GM21423 (cell line): ENCODE measurements at regions not wholly inside any gene's neighbourhood (a gene's known extent, or its start where the extent isn't known, plus 50 kb on each side); places are given as distances from the start of the nearest gene placed in this dataset.

ENCODE experiments used
- ATAC-seq: cut with Tn5 transposase; IDR thresholded peaks from one replicate; pipeline ENCODE4 v1.9.1; 2021; ENCODE audit warnings: mild to moderate bottlenecking, moderate library complexity; ENCODE audit not compliant: unreplicated experiment

DNA sequence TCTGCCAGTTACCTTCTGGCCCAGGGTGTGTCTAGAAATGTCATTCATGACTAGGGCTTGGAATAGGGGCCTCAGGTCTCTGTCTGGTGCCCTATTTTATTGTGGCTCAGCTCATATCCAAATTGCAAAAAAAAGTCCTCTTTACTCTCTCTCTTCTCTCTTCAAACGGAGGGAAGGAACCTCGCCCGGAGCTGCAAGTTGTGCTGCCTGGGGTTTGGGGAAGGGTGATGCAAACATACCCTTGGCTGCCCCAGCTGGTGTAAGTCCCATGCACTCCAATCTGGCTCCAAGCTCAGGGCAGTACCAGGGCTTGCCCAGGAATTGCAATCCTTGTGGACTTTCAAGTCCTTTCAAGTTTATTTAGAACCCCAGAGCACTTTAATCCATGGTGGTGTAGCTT, 549.6 kb downstream of the PCDH17 start:
- ATAC-seq = no peak

DNA sequence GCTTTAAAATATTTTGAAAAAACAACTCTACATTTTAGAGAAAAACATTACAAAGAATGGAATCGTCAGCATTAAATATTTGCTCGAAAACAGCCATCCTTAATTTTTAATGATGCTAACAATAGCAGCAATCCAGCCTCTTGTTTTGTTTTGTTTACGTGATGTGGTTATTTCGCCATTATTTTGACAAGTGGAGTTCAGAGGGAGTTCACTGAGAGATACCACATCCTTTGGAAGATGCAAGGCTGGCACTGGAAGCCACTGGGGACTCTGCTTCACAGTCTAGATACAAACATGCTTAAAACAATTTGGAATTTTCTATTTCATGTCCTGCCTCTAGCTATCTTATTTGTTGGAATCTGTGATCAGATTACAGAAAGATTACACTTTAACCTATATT, 556.3 kb downstream of the PCDH17 start:
- ATAC-seq = no peak

DNA sequence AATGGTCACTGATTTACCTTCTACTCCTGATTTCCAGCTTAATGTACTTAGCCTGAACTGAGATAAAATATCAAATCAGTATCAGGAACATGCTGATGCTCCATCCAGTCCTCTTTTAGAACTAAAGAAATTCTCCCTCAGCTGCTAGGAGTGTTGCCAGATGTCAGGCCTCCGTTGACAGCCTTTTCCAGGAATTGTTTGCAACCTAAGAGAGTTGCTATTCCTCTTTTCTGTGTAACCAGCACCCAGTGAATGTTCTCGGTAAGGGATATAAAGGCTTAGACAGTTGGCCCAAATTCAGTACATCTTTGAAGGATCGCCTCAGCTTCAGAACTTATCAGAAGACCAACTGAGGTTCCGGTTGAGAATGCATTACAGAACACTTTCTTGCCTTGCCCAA, 559.0 kb downstream of the PCDH17 start:
- ATAC-seq = no peak

DNA sequence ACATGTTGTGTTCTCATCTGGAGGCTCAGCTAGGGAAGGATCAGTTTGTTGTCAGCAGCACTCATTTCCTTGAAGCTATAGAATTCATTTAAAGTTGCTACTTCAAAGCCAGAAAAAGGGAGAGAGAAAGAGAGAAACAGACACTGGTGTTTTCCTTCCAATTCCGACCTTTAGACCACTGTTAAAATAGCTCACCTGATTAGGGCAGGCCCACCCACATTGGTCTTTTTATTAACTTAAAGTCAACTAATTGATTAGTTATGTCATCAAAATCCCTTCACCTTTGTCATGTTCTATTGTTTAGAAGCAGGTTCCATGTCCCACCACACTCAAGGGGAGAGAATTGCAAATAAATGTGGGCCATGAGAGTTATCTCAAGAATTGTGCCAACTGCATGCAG, 560.2 kb downstream of the PCDH17 start:
- ATAC-seq = no peak

DNA sequence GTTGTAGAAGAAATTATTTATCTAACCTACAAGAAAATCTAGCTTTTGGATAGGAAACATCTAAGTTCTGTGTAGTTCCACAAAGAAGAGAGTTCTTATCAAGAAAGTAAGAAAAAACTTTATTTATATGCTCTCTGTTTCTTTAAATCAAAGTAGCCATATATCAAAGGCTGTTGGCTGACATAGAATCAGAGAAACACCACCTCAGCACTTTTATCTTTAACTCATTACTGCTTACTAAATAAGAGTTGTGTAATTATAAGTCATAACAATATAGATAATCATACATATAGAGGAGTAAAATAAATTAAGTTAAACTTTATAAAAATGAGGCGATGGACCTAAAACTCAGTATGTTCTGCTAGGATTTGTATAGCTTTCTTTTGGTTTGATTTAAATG, 570.6 kb downstream of the PCDH17 start:
- ATAC-seq = no peak

DNA sequence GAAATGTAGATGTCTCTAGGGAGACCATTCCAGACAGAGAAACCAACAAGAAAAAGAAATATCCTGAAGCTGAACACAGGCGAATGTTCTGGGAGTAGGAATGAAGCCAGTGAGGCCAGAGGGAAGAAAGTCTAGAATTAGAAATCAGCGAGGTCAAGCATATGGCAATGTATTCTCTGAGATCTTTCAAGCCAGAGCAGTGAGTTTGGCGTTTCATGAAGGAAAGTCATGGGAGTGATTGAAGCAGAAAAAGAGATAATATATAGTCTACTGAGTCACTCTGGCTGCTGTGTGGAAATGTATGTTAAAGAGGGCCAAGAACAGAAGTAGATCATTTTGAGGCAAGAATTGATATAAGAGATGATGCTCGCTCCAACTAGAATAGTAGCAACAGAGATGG, 576.0 kb downstream of the PCDH17 start:
- no peak for ATAC-seq

DNA sequence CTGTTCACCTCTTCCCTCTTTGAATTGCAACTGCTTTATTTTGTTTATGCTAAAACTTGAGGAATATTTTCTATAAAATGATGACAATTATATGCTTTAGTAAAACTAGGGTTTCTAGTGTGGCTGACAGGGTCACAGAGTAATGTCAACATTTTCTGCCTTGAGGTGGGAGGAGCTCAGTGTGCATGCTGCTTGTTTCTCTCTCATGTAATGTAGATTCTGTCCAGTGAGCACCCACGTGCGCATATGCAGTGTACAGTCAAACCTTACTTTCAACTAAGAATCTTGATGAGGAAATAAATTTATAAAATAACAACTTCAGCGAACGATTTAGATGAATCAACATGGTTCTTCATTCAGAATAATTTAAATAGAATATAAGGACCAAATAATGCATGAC, 603.9 kb downstream of the PCDH17 start:
- ATAC-seq = no peak

DNA sequence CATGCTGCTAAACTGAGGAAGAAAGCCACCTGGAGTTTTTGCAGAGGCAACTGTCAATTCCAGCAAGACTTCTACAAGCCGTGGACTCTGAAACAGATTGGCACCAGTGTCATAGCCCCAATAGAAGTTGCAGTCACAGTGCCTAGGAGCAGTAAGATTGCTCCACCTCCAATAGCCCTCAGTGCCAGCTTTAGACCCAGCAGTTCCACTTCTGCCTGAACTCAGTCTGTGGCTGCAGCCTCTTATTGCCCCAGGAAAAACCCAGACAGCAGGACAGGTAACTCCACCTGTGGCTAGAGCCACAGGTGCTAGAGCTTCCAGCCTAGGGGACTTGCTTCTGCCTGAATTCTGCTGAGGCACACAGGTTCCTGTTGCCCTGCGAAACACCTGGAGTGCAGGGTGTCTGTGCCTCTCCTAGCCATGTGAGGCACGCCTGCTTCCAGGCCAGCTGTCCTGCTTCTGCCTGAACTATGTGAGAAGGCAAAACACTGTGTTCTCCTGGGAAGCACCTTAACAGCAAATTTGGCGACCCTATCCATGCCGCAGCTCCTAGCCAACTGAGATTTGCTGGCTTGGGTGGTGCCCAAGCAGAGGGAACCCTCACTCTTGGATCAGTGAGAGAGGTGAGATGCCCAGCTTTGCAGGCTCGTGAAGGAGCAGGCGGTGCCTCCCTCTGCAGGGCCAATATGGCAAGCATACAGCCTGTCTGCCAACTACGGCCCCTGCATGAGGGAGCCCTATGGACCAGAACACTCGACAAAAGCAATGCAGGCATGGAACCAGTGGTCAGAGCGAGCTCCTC, 607.6 kb downstream of the PCDH17 start:
- no peak for ATAC-seq

DNA sequence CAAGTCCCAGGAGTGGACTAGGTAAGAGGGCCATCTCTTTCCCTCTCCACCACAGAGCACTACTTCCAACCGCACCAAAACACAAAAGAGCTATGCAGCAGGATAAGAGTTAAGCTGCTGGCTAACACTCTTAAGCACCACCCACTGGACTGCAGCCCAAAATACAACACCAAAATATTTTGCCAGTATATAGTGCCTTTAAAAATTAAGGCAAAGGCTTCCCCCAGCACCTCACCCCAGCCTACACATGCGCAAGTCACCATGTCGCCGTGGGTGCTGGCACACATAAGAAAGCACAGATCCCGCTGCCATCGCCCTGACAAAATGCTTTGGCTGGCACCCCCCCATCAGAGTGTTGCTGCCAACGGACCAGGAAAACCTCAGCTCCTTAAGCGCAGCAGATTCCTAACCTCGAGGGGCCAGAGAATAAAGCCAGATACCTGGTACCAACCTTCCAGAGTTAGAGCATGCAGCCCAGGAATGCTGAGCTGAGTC, 608.3 kb downstream of the PCDH17 start:
- no peak for ATAC-seq

DNA sequence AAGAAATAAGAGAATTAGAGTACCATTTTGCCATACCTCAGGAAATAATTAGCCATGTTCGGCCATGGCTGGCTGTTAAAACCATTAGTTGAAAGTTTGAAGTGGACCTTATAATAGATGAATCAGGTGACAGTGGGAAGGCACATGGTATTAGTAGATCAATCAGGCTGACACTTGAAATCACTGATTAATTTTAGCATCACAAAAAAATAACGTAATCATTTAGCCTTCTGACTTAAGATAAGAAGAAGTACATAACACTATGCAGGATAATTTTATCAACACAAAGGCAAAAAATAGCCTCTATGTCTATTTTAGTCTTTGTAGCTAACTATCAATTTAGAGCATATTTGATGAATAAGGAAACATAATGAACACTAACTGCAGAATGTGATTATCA, 615.5 kb downstream of the PCDH17 start:
- no peak for ATAC-seq

DNA sequence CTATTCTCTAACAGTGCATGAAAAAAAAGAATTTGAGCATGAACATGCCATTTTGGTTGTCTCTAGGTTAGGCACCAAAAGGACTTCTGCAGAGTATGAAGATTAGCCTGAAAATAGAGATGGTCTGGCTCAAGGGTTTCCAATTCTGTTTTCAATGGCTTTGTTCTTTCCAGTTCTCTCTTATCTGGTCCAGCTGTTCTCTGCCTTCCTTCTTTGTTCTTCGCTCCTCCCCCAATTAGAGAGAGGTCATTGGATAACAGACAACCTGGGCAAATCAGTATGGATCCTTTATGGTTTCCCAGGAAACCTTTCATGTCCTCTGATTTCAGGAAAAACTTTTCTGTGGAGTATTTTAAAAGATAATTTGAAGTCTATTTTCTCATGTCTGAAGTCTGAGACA, 623.4 kb downstream of the PCDH17 start:
- ATAC-seq = no peak

DNA sequence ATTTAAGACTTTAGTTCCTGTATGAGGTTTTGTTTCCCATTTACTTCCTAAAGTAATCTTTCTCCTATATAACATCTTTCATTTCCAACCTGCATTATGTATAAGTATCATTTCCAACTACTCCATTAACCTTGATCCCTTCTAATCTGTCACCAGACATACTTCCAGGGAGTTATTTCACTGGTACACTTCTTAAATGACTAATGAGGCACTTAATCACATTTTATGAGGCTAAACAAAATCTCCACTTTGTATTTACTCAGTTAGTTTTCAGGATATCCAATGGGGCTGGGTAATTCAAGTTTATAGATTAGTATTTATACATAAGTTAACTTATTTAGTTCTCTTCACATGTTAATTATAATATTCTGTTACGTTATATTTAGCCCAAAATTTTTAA, 634.7 kb downstream of the PCDH17 start:
- ATAC-seq = no peak

DNA sequence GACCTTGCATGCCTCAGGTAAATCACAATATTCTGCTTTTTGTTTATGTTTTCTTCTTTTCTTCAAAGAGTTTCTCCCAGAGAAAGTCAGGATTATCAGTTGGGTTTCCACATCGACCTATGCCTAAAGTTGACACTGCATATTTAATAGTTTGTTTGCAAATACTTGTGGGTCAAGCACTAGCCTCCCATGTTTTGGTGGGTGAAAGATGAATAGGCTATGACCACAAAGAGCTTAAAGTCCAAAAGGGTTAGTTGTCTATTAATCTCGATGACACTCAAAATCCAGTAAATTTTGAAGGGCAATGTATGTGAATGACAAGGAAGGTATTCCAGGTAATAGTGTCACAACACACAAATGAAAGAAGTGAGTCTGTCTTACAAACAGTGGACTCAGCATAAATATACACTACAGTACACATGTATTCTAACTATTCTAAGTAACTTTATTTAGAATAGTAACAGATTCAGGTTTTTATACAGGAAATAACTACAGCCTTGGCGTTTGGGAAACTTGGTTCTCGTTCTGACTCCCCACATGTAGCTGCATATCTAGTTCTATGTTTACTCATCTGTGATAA, 667.1 kb downstream of the PCDH17 start:
- no peak for ATAC-seq

DNA sequence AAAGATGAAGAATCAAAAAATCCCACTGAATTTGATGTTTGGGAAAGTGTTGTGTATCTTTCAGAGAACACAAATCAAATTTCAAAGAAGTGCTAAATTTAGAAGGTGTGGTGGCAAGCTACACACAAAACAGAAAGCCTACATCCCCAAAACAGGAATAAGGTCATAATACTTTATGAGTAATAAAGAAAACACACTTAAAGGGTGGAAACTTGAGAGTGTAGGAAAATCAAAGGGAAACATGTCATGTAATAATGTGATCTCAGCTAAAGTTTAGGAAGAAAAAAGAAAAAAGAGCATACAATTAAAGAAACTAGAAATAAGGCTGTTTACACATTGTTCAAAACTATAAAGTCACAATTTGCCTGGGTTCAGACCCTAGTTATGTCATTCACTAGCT, 668.7 kb downstream of the PCDH17 start:
- ATAC-seq = no peak

DNA sequence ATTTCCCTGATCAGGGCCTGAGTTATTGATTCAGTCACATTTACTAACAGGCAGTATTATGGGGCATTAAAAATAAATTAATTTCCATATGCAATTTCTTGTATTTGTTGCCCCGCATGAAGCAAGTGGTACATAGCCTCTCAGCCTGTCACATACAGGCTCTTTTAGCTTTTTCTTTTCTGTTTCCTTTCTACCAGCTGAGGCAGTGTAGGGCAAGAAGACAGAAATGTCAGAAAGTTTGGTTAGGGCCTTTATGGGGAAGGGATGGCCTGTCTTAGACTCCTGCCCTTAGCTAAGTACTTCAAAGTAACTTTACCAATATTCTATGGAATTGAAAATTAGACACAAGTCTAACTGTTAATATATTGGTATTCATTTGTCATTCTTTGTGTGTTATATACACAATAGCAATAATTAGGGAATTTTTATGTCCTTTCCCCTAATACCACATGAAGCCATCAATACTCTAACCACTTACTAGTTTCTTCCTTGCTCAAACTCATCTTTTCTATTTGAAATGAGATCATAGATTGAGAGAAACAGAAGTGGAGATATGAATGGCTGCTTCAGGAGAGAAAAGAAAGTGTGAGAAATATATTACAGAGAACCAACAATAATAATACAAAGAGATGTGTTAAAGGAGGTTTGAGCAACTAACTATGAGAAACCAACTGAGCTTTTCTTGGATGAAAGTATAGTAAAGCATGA, 669.6 kb downstream of the PCDH17 start:
- no peak for ATAC-seq

DNA sequence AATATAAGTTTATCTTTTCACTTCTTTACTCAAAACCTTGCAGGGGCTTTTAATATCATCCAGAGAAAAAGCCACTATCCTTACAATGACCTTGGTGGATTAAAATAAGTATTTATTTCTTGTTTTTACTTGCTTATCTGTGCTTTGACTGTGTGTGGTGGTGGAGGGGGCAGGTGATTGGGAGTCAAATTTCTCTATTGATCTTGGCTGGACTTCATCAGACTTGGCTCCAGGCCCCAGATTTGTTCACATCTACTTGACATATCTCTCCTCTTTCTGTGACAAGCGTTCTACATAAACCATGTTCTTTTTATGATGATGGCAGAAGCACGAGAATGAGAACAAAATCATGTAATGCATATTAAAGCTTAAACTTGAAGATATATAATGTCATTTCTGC, 670.8 kb downstream of the PCDH17 start:
- no peak for ATAC-seq

DNA sequence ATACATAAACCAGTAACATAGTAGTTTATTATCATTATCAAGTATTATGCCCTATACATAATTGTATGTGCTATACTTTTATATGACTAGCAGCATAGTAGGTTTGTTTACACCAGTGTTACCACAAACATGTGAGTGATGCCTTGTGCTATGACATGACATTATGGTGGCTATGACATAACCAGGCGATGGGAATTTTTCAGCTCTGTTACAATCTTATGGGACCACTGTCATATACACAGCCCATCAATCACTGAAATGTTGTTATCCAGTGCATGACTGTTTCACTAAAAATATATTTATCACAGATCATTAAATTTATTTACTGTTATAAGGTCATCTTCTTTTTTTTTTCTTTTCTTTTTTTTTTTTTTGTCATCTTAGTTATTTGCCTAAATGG, 674.5 kb downstream of the PCDH17 start:
- ATAC-seq = no peak

DNA sequence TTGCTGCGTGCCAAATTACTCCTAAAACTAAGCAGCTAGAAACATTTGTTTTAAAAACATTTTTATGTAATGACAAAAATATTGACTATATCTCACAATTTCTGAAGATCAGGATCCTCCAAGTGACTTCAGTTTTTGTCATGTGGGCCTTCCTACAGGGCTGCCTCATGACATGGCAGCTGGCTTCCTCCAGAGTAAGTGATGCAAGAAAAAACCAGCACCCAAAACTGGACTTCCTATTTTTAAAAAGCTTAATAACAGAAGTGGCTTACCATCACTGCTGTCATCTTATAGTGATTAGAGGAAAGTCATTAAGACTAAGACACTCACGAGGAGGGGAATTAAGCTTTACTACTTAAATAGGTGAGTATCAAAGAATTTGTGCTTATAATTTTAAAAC, 681.7 kb downstream of the PCDH17 start:
- no peak for ATAC-seq

DNA sequence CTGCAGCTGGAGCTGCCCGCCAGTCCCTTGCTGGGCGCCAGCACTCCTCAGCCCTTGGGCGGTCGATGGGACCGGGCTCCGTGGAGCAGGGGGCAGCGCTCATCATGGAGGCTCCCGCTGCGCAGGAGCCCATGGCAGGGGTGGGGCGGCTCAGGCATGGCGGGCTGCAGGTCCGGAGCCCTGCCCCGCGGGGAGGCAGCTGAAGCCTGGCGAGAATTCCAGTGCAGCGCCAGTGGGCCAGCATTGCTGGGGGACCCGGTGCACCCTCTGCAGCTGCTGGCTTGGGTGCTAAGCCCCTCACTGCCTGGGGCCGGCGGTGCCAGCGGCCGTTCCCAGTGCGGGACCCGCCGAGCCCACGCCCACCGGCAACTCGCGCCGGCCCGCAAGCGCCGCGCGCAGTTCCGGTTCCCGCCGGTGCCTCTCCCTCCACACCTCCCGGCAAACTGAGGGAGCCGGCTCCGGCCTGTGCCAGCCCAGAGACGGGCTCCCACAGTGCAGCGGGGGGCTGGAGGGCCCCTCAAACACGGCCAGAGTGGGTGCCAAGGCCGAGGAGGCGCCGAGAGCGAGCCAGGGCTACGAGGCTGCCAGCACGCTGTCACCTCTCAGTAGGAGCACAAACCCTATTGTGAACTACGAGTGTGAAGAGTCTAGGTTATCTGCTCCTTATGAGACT, 687.1 kb downstream of the PCDH17 start:
- no peak for ATAC-seq

DNA sequence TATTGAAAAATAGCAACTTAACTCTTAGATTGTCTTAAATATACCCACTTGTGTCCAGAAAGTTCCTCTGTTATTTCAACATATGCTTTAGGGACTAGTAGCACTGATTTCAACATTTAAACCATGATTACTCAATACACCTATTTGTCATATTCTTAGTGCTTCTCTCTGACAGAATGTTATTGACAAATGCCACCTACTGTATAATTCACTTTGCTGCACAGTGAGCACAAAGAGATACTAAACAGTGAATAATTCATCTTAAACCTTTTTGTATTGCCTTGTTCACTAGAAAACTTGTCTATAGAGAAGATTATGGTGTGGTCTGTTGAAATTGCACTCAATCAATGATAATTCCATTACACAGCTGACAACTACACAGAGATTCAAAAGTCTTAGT, 692.6 kb downstream of the PCDH17 start:
- ATAC-seq = no peak

DNA sequence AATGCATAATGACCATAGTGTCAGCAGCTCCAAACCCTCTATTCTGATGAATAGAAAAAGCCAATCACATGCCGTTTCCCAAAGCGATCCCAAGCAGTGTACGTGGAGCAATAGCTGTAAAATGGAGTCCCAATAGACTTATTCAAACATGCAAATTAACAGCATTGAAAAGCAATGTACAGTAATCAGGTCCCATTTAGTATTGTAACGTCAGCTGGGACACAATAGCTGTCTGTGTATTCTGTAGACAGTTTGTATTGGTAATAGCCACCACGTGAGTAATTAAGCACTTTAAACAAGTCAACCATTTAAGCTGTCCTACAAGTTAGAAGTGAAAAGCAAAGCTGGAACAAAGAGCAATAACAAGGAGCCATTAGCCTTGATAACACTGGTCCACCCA, 698.2 kb downstream of the PCDH17 start:
- ATAC-seq = no peak

DNA sequence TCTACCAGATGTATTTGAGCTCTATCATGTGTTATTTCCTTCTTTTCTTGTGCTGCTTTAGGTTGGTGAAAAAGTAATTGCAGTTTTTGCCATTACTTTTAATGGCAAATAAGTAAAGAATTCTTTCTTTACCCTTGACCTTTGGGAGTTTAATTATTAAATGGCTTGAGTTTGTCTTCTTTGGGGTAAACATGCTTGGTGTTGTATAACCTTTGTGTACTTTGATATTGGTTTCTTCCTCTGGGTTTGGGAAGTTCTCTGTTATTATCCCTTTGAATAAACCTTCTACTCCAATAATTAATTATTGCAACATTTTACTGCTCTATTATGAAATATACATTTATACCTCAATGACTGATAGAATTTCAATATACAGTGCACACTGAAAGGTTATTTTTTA, 709.4 kb downstream of the PCDH17 start:
- ATAC-seq = no peak
